Osteoblast (primary cell): ENCODE measurements at regions not wholly inside any gene's neighbourhood (a gene's known extent, or its start where the extent isn't known, plus 50 kb on each side); places are given as distances from the start of the nearest gene placed in this dataset.
A peak's percentile ranks its signal among the peaks of the same experiment; 100 is the strongest.

Source experiments
- DNase-seq: peaks from one replicate; pipeline ENCODE4 v3.0.0; 2011; ENCODE audit warnings: low spot score, mixed read lengths; ENCODE audit not compliant: insufficient read length; ENCODE audit errors: missing footprints
- H2AFZ ChIP-seq: 2 replicates; pipeline ENCODE4 v1.6.0; 2011; ENCODE audit warnings: mild to moderate bottlenecking, low read length
- H3K27ac ChIP-seq: 2 replicates; pipeline ENCODE4 v1.5.1; 2011; ENCODE audit warnings: mild to moderate bottlenecking, low read depth, low read length, moderate library complexity
- H3K27me3 ChIP-seq: 2 replicates; pipeline ENCODE4 v1.6.0; 2012; ENCODE audit warnings: mild to moderate bottlenecking, control low read depth, inconsistent platforms, low read length, moderate library complexity; ENCODE audit not compliant: insufficient read depth
- H3K36me3 ChIP-seq: 2 replicates; pipeline ENCODE4 v1.5.1; 2011; ENCODE audit warnings: mild to moderate bottlenecking, low read length, control low read depth, moderate library complexity; ENCODE audit not compliant: insufficient read depth
- H3K4me1 ChIP-seq: 2 replicates; pipeline ENCODE4 v1.5.1; 2011; ENCODE audit warnings: mild to moderate bottlenecking, low read length, control low read depth, moderate library complexity; ENCODE audit not compliant: insufficient read depth
- H3K4me2 ChIP-seq: 2 replicates; pipeline ENCODE4 v1.6.0; 2011; ENCODE audit warnings: mild to moderate bottlenecking, low read length; ENCODE audit not compliant: insufficient read depth
- H3K4me3 ChIP-seq: fragments of 200-600 bp; sonication (generic); 3 replicates; pipeline ENCODE4 v1.5.1; 2012; ENCODE audit warnings: mild to moderate bottlenecking, low read length, inconsistent platforms; ENCODE audit not compliant: insufficient read depth
- H3K79me2 ChIP-seq: 2 replicates; pipeline ENCODE4 v1.6.0; 2012; ENCODE audit warnings: mild to moderate bottlenecking, low read length, control low read depth, inconsistent platforms; ENCODE audit not compliant: insufficient read depth
- H3K9me3 ChIP-seq: 2 replicates; pipeline ENCODE4 v1.5.1; 2011; ENCODE audit warnings: low read depth, low read length, control low read depth
- H4K20me1 ChIP-seq: 2 replicates; pipeline ENCODE4 v1.6.0; 2012; ENCODE audit warnings: mild to moderate bottlenecking, low read length, control low read depth; ENCODE audit not compliant: insufficient read depth
- CTCF ChIP-seq: IDR thresholded peaks from 2 replicates; pipeline ENCODE4 v1.5.1; 2011; ENCODE audit warnings: mild to moderate bottlenecking, low read depth, low read length, moderate library complexity; ENCODE audit errors: extremely low read depth

- Histone ChIP-seq H4K20me1 (no peaks in the 10 kb centered on the region), H2AFZ (no peak overlapping the region), H3K27ac (no peak overlapping the region), H3K27me3 (no peaks in the 10 kb centered on the region), H3K9me3 (no peaks in the 10 kb centered on the region), H3K4me3 (no peak overlapping the region), H3K4me2 (no peak overlapping the region), H3K36me3 (no peaks in the 10 kb centered on the region), H3K79me2 (no peaks in the 10 kb centered on the region), H3K4me1 (peaks cover 15% of the 10 kb centered on the region)
- DNase-seq: no peak
- no peak for TF ChIP-seq CTCF
These were observed 204.2 kb upstream of the GPRIN3 start for GRCh38 chr4:89511776-89512175.

- no peaks in the 10 kb centered on the region for H3K9me3 ChIP-seq
- peak overlapping the region; percentile 17 for H3K4me2 ChIP-seq
- DNase-seq: peak; percentile 37
- H3K4me1 ChIP-seq: peaks cover 16% of the 10 kb centered on the region
- no peaks in the 10 kb centered on the region for H3K27me3 ChIP-seq
- H3K36me3 ChIP-seq: no peaks in the 10 kb centered on the region
- H3K4me3 ChIP-seq: no peak overlapping the region
- no peak for TF ChIP-seq CTCF
- H4K20me1 ChIP-seq: no peaks in the 10 kb centered on the region
- no peak overlapping the region for H2AFZ ChIP-seq
- H3K79me2 ChIP-seq: no peaks in the 10 kb centered on the region
- peak overlapping the region; percentile 10 for H3K27ac ChIP-seq
These were observed 202.2 kb upstream of the GPRIN3 start for GRCh38 chr4:89509708-89510281.

GRCh38 chr4:89506866-89507491 is 199.4 kb upstream of the GPRIN3 start:
- peaks cover 16% of the 10 kb centered on the region for H3K4me1 ChIP-seq
- no peaks in the 10 kb centered on the region for H3K27me3 ChIP-seq
- no peaks in the 10 kb centered on the region for H3K79me2 ChIP-seq
- H3K27ac ChIP-seq: no peak overlapping the region
- no peak for TF ChIP-seq CTCF
- no peaks in the 10 kb centered on the region for H3K9me3 ChIP-seq
- H2AFZ ChIP-seq: peak overlapping the region; percentile 34
- no peak for DNase-seq
- H3K36me3 ChIP-seq: no peaks in the 10 kb centered on the region
- no peak overlapping the region for H3K4me3 ChIP-seq
- H3K4me2 ChIP-seq: peak overlapping the region; percentile 5
- H4K20me1 ChIP-seq: no peaks in the 10 kb centered on the region

GRCh38 chr4:89502581-89502980 is 195.0 kb upstream of the GPRIN3 start:
- no peak overlapping the region for H3K4me3 ChIP-seq
- H4K20me1 ChIP-seq: no peaks in the 10 kb centered on the region
- H3K9me3 ChIP-seq: no peaks in the 10 kb centered on the region
- H3K4me1 ChIP-seq: peaks cover 5% of the 10 kb centered on the region
- H3K79me2 ChIP-seq: no peaks in the 10 kb centered on the region
- no peak overlapping the region for H2AFZ ChIP-seq
- no peak overlapping the region for H3K27ac ChIP-seq
- no peak for TF ChIP-seq CTCF
- DNase-seq: no peak
- no peak overlapping the region for H3K4me2 ChIP-seq
- H3K36me3 ChIP-seq: no peaks in the 10 kb centered on the region
- no peaks in the 10 kb centered on the region for H3K27me3 ChIP-seq
